GM12878 (cell line): ENCODE measurements at regions not wholly inside any gene's neighbourhood (a gene's known extent, or its start where the extent isn't known, plus 50 kb on each side); places are given as distances from the start of the nearest gene placed in this dataset.

Source experiments
- CBFB ChIP-seq: IDR thresholded peaks from 2 replicates; pipeline ENCODE4 v1.6.1; 2016; ENCODE audit warnings: antibody characterized with exemption, low read depth
- CBX3 ChIP-seq: fragments of 200-600 bp; sonication (generic); IDR thresholded peaks from 2 replicates; pipeline ENCODE4 v1.6.1; 2016; ENCODE audit warnings: low read depth, borderline replicate concordance
- PAX8 ChIP-seq: fragments of 450-650 bp; IDR thresholded peaks from 2 replicates; pipeline ENCODE4 v1.6.1; 2017; ENCODE audit warnings: mild to moderate bottlenecking, moderate library complexity
- POLR2AphosphoS2 ChIP-seq: IDR thresholded peaks from 2 replicates; pipeline ENCODE4 v1.6.1; 2011; ENCODE audit warnings: low read depth, mild to moderate bottlenecking, low read length, improper control_type of control experiment, moderate library complexity
- POLR2AphosphoS5 ChIP-seq: IDR thresholded peaks from 2 replicates; pipeline ENCODE4 v1.6.1; 2011; ENCODE audit warnings: mild to moderate bottlenecking, low read length, inconsistent platforms
- RCOR1 ChIP-seq: conservative IDR thresholded peaks from 2 replicates; pipeline ENCODE4 v1.6.1; 2012; ENCODE audit warnings: low read depth, low read length, improper control_type of control experiment
- SRF ChIP-seq, 2 experiments: IDR thresholded peaks; 2 replicates each; pipeline ENCODE4 v1.6.1; 2011; ENCODE audit warnings: low read depth in 2 of 2, low read length in 2 of 2, mild to moderate bottlenecking in 1 of 2, moderate library complexity in 1 of 2
- SUPT20H ChIP-seq: IDR thresholded peaks from 2 replicates; pipeline ENCODE4 v1.6.1; 2011; ENCODE audit warnings: low read depth, mild to moderate bottlenecking, low read length, moderate library complexity, borderline replicate concordance; ENCODE audit not compliant: control insufficient read depth
- TARDBP ChIP-seq: IDR thresholded peaks from 2 replicates; pipeline ENCODE4 v1.6.1; 2016; ENCODE audit warnings: borderline replicate concordance
- TCF7 ChIP-seq: IDR thresholded peaks from 2 replicates; pipeline ENCODE4 v1.6.1; 2014; ENCODE audit warnings: antibody characterized with exemption, borderline replicate concordance
- ZNF384 ChIP-seq: IDR thresholded peaks from 2 replicates; pipeline ENCODE4 v1.6.1; 2012; ENCODE audit warnings: low read depth, mild to moderate bottlenecking, low read length, improper control_type of control experiment, borderline replicate concordance
- ZSCAN29 ChIP-seq: fragments of 450-650 bp; IDR thresholded peaks from 2 replicates; pipeline ENCODE4 v1.6.1; 2017; ENCODE audit warnings: mild to moderate bottlenecking, moderate library complexity
- TF ChIP-seq, protein P1 (sequence below): IDR thresholded peaks from 2 replicates; pipeline ENCODE4 v1.6.1; 2012; ENCODE audit warnings: low read length, inconsistent platforms
- TF ChIP-seq, protein P2 (sequence below): IDR thresholded peaks from 2 replicates; pipeline ENCODE4 v1.6.1; 2012; ENCODE audit warnings: low read depth, low read length, improper control_type of control experiment
- TF ChIP-seq, protein P3 (sequence below): IDR thresholded peaks from 2 replicates; pipeline ENCODE4 v1.6.1; 2012; ENCODE audit warnings: low read depth, low read length, improper control_type of control experiment
- TF ChIP-seq, protein P4 (sequence below): fragments of 450-650 bp; IDR thresholded peaks from 2 replicates; pipeline ENCODE4 v1.6.1; 2017; ENCODE audit warnings: low read depth, mild to moderate bottlenecking, moderate library complexity
- TF ChIP-seq, protein P5 (sequence below): IDR thresholded peaks from 2 replicates; pipeline ENCODE4 v1.6.1; 2012; ENCODE audit warnings: mild to moderate bottlenecking, low read depth, low read length
- TF ChIP-seq, protein P6 (sequence below), 3 experiments: IDR thresholded peaks in 2 of 3; conservative IDR thresholded peaks in 1 of 3; 2 replicates each; pipeline ENCODE4 v1.5.1; 2011; ENCODE audit warnings: low read depth in 3 of 3, low read length in 3 of 3, mild to moderate bottlenecking in 3 of 3, control low read depth in 2 of 3, moderate library complexity in 2 of 3, inconsistent platforms in 1 of 3, mixed read lengths in 1 of 3; ENCODE audit not compliant: control insufficient read depth in 2 of 3, insufficient read depth in 1 of 3; ENCODE audit errors: extremely low read depth in 1 of 3

DNA sequence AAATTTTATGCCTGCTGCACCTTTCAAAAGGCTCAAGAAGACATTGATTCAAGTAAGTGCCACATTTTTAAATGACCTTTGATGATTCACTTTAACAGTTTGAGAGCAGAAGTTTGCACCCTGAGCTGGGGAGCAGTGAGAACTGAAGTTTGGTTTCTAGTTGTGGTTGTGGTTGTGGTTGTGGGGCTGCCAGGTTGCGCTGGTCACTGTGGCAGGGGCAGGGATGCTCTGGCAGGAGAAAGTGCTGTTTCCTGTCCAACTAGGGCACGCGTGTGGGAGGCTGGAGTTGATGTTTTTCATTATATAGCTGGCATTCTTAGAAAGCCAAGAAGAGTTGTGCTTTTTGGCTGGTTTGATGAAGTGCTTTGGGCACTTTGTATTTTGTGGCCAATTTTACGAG is 339.7 kb upstream of the NR2F2 start (continued):
- TF ChIP-seq ZNF384: no peak
- TF ChIP-seq, protein P1, sequence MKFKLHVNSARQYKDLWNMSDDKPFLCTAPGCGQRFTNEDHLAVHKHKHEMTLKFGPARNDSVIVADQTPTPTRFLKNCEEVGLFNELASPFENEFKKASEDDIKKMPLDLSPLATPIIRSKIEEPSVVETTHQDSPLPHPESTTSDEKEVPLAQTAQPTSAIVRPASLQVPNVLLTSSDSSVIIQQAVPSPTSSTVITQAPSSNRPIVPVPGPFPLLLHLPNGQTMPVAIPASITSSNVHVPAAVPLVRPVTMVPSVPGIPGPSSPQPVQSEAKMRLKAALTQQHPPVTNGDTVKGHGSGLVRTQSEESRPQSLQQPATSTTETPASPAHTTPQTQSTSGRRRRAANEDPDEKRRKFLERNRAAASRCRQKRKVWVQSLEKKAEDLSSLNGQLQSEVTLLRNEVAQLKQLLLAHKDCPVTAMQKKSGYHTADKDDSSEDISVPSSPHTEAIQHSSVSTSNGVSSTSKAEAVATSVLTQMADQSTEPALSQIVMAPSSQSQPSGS: 0 out of 2 replicates have a peak, but pooled peaks have one; percentile 51
- TF ChIP-seq, protein P2, sequence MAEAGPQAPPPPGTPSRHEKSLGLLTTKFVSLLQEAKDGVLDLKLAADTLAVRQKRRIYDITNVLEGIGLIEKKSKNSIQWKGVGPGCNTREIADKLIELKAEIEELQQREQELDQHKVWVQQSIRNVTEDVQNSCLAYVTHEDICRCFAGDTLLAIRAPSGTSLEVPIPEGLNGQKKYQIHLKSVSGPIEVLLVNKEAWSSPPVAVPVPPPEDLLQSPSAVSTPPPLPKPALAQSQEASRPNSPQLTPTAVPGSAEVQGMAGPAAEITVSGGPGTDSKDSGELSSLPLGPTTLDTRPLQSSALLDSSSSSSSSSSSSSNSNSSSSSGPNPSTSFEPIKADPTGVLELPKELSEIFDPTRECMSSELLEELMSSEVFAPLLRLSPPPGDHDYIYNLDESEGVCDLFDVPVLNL: no peak
- TF ChIP-seq, protein P3, sequence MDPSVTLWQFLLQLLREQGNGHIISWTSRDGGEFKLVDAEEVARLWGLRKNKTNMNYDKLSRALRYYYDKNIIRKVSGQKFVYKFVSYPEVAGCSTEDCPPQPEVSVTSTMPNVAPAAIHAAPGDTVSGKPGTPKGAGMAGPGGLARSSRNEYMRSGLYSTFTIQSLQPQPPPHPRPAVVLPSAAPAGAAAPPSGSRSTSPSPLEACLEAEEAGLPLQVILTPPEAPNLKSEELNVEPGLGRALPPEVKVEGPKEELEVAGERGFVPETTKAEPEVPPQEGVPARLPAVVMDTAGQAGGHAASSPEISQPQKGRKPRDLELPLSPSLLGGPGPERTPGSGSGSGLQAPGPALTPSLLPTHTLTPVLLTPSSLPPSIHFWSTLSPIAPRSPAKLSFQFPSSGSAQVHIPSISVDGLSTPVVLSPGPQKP: no peak
- TF ChIP-seq, protein P4, sequence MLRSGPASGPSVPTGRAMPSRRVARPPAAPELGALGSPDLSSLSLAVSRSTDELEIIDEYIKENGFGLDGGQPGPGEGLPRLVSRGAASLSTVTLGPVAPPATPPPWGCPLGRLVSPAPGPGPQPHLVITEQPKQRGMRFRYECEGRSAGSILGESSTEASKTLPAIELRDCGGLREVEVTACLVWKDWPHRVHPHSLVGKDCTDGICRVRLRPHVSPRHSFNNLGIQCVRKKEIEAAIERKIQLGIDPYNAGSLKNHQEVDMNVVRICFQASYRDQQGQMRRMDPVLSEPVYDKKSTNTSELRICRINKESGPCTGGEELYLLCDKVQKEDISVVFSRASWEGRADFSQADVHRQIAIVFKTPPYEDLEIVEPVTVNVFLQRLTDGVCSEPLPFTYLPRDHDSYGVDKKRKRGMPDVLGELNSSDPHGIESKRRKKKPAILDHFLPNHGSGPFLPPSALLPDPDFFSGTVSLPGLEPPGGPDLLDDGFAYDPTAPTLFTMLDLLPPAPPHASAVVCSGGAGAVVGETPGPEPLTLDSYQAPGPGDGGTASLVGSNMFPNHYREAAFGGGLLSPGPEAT: no peak
- TF ChIP-seq POLR2AphosphoS5: no peak
- TF ChIP-seq SUPT20H: no peak
- no peak for TF ChIP-seq TCF7
- TF ChIP-seq CBX3: no peak
- no peak for TF ChIP-seq ZSCAN29
- TF ChIP-seq CBFB: peak; percentile 82
- no peak for TF ChIP-seq SRF (IDR thresholded peaks at IDR 0.05; ENCODE audit: low read depth in 2 of 2, low read length in 2 of 2)
- TF ChIP-seq POLR2AphosphoS2: no peak
- no peak for TF ChIP-seq PAX8
- no peak for TF ChIP-seq TARDBP
- TF ChIP-seq, protein P5, sequence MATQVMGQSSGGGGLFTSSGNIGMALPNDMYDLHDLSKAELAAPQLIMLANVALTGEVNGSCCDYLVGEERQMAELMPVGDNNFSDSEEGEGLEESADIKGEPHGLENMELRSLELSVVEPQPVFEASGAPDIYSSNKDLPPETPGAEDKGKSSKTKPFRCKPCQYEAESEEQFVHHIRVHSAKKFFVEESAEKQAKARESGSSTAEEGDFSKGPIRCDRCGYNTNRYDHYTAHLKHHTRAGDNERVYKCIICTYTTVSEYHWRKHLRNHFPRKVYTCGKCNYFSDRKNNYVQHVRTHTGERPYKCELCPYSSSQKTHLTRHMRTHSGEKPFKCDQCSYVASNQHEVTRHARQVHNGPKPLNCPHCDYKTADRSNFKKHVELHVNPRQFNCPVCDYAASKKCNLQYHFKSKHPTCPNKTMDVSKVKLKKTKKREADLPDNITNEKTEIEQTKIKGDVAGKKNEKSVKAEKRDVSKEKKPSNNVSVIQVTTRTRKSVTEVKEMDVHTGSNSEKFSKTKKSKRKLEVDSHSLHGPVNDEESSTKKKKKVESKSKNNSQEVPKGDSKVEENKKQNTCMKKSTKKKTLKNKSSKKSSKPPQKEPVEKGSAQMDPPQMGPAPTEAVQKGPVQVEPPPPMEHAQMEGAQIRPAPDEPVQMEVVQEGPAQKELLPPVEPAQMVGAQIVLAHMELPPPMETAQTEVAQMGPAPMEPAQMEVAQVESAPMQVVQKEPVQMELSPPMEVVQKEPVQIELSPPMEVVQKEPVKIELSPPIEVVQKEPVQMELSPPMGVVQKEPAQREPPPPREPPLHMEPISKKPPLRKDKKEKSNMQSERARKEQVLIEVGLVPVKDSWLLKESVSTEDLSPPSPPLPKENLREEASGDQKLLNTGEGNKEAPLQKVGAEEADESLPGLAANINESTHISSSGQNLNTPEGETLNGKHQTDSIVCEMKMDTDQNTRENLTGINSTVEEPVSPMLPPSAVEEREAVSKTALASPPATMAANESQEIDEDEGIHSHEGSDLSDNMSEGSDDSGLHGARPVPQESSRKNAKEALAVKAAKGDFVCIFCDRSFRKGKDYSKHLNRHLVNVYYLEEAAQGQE: no peak
- TF ChIP-seq, protein P6, sequence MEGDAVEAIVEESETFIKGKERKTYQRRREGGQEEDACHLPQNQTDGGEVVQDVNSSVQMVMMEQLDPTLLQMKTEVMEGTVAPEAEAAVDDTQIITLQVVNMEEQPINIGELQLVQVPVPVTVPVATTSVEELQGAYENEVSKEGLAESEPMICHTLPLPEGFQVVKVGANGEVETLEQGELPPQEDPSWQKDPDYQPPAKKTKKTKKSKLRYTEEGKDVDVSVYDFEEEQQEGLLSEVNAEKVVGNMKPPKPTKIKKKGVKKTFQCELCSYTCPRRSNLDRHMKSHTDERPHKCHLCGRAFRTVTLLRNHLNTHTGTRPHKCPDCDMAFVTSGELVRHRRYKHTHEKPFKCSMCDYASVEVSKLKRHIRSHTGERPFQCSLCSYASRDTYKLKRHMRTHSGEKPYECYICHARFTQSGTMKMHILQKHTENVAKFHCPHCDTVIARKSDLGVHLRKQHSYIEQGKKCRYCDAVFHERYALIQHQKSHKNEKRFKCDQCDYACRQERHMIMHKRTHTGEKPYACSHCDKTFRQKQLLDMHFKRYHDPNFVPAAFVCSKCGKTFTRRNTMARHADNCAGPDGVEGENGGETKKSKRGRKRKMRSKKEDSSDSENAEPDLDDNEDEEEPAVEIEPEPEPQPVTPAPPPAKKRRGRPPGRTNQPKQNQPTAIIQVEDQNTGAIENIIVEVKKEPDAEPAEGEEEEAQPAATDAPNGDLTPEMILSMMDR (IDR thresholded peaks at IDR 0.05 in 2 of 3, conservative IDR thresholded peaks at IDR 0.05 in 1 of 3; ENCODE audit: control insufficient read depth in 2 of 3, extremely low read depth in 1 of 3, insufficient read depth in 1 of 3, low read depth in 3 of 3, low read length in 3 of 3): no peak
- no peak for TF ChIP-seq RCOR1
